ENCODE measurements at regions not wholly inside any gene's neighbourhood (a gene's known extent, or its start where the extent isn't known, plus 50 kb on each side); places are given as distances from the start of the nearest gene placed in this dataset.

GRCh38 chr3:132916096-132916495 lies 122.1 kb upstream of the TMEM108 start:
- no peaks in the 10 kb centered on the region for H3K27me3 ChIP-seq (ENCODE audit: insufficient read depth, low read length, poor library complexity, severe bottlenecking)
- H3K79me2 ChIP-seq (ENCODE audit: insufficient read depth, low read length), result no peaks in the 10 kb centered on the region
- H4K20me1 ChIP-seq (ENCODE audit: insufficient read depth, low read length, poor library complexity, severe bottlenecking), result no peaks in the 10 kb centered on the region
- H3K4me3 ChIP-seq (ENCODE audit: low read length, poor library complexity, severe bottlenecking), result no peak overlapping the region
- H3K9me3 ChIP-seq (ENCODE audit: insufficient read depth, low read depth, low read length), result 0 out of 2 replicates have a peak, but pooled peaks cover 3% of the 10 kb centered on the region
- no peaks in the 10 kb centered on the region for H3K36me3 ChIP-seq (ENCODE audit: insufficient read depth, low read length)
- H3K9ac ChIP-seq (ENCODE audit: low read depth, low read length, poor library complexity, severe bottlenecking), result no peak overlapping the region
- no peak overlapping the region for H3K4me2 ChIP-seq (ENCODE audit: low read depth, low read length, poor library complexity, severe bottlenecking)
- H3F3A ChIP-seq (ENCODE audit: low read depth), result no peaks in the 10 kb centered on the region
- H3K4me1 ChIP-seq (ENCODE audit: insufficient read depth, low read length, poor library complexity, severe bottlenecking), result no peaks in the 10 kb centered on the region
- TF ChIP-seq CTCF (conservative IDR thresholded peaks at IDR 0.05; ENCODE audit: low read length) (no peak), EZH2phosphoT487 (IDR thresholded peaks at IDR 0.05; ENCODE audit: borderline replicate concordance) (no peak)
- H3K9me2 ChIP-seq (replicated peaks; ENCODE audit: low read depth, low read length), result no peaks in the 10 kb centered on the region
- no peak overlapping the region for H2AFZ ChIP-seq (ENCODE audit: low read length)

- no peaks in the 10 kb centered on the region for H3K36me3 ChIP-seq (ENCODE audit: insufficient read depth, low read length)
- H3K4me1 ChIP-seq (ENCODE audit: insufficient read depth, low read length, poor library complexity, severe bottlenecking), result no peaks in the 10 kb centered on the region
- H3K4me3 ChIP-seq (ENCODE audit: low read length, poor library complexity, severe bottlenecking), result no peak overlapping the region
- no peaks in the 10 kb centered on the region for H3K9me2 ChIP-seq (replicated peaks; ENCODE audit: low read depth, low read length)
- H4K20me1 ChIP-seq (ENCODE audit: insufficient read depth, low read length, poor library complexity, severe bottlenecking), result no peaks in the 10 kb centered on the region
- H3K9me3 ChIP-seq (ENCODE audit: insufficient read depth, low read depth, low read length), result 0 out of 2 replicates have a peak, but pooled peaks cover 3% of the 10 kb centered on the region
- no peak overlapping the region for H3K4me2 ChIP-seq (ENCODE audit: low read depth, low read length, poor library complexity, severe bottlenecking)
- no peaks in the 10 kb centered on the region for H3K27me3 ChIP-seq (ENCODE audit: insufficient read depth, low read length, poor library complexity, severe bottlenecking)
- no peak for TF ChIP-seq EZH2phosphoT487 (IDR thresholded peaks at IDR 0.05; ENCODE audit: borderline replicate concordance)
- TF ChIP-seq CTCF (conservative IDR thresholded peaks at IDR 0.05; ENCODE audit: low read length), result no peak
- H3K79me2 ChIP-seq (ENCODE audit: insufficient read depth, low read length), result no peaks in the 10 kb centered on the region
- no peak overlapping the region for H3K9ac ChIP-seq (ENCODE audit: low read depth, low read length, poor library complexity, severe bottlenecking)
- no peaks in the 10 kb centered on the region for H3F3A ChIP-seq (ENCODE audit: low read depth)
- H2AFZ ChIP-seq (ENCODE audit: low read length), result no peak overlapping the region
Observed at GRCh38 chr3:132912416-132912753, 125.8 kb upstream of the TMEM108 start.

- Histone ChIP-seq H3K36me3 (ENCODE audit: insufficient read depth, low read length) (no peaks in the 10 kb centered on the region), H3K79me2 (ENCODE audit: insufficient read depth, low read length) (no peaks in the 10 kb centered on the region), H3K9me3 (ENCODE audit: insufficient read depth, low read depth, low read length) (0 out of 2 replicates have a peak, but pooled peaks cover 3% of the 10 kb centered on the region), H3K27me3 (ENCODE audit: insufficient read depth, low read length, poor library complexity, severe bottlenecking) (no peaks in the 10 kb centered on the region), H3K4me1 (ENCODE audit: insufficient read depth, low read length, poor library complexity, severe bottlenecking) (no peaks in the 10 kb centered on the region), H3K9me2 (replicated peaks; ENCODE audit: low read depth, low read length) (no peaks in the 10 kb centered on the region), H2AFZ (ENCODE audit: low read length) (no peak overlapping the region), H3F3A (ENCODE audit: low read depth) (no peaks in the 10 kb centered on the region), H3K4me2 (ENCODE audit: low read depth, low read length, poor library complexity, severe bottlenecking) (no peak overlapping the region), H3K9ac (ENCODE audit: low read depth, low read length, poor library complexity, severe bottlenecking) (no peak overlapping the region), H4K20me1 (ENCODE audit: insufficient read depth, low read length, poor library complexity, severe bottlenecking) (no peaks in the 10 kb centered on the region), H3K4me3 (ENCODE audit: low read length, poor library complexity, severe bottlenecking) (no peak overlapping the region)
- TF ChIP-seq CTCF (conservative IDR thresholded peaks at IDR 0.05; ENCODE audit: low read length), result no peak
- no peak for TF ChIP-seq EZH2phosphoT487 (IDR thresholded peaks at IDR 0.05; ENCODE audit: borderline replicate concordance)
Observed at GRCh38 chr3:132911741-132912415, 126.3 kb upstream of the TMEM108 start.
